GM21526 (cell line): ENCODE measurements at regions not wholly inside any gene's neighbourhood (a gene's known extent, or its start where the extent isn't known, plus 50 kb on each side); places are given as distances from the start of the nearest gene placed in this dataset.

Experiments used
- ATAC-seq: cut with Tn5 transposase; IDR thresholded peaks from one replicate; pipeline ENCODE4 v1.9.1; 2021; ENCODE audit warnings: moderate library complexity; ENCODE audit not compliant: unreplicated experiment, low FRiP score

- ATAC-seq, result no peak
These were observed 249.0 kb downstream of the CRPPA start for GRCh38 chr7:16172366-16172765.

- no peak for ATAC-seq
These were observed 249.4 kb downstream of the CRPPA start for GRCh38 chr7:16171928-16172327.

GRCh38 chr7:16170671-16171070 lies 250.7 kb downstream of the CRPPA start:
- no peak for ATAC-seq

GRCh38 chr7:16169537-16169936 lies 251.8 kb downstream of the CRPPA start:
- no peak for ATAC-seq

- no peak for ATAC-seq
These were observed 253.8 kb downstream of the CRPPA start for GRCh38 chr7:16167526-16167925.

- ATAC-seq, result no peak
These were observed 277.0 kb downstream of the CRPPA start for GRCh38 chr7:16144361-16144760.

- ATAC-seq, result no peak
These were observed 283.4 kb downstream of the CRPPA start for GRCh38 chr7:16137944-16138343.

GRCh38 chr7:16136896-16137295 lies 284.4 kb downstream of the CRPPA start:
- ATAC-seq, result no peak

- ATAC-seq, result no peak
These were observed 285.7 kb downstream of the CRPPA start for GRCh38 chr7:16135658-16136057.

GRCh38 chr7:16130111-16131110 lies 290.9 kb downstream of the CRPPA start:
- ATAC-seq, result no peak

- ATAC-seq, result no peak
These were observed 291.8 kb downstream of the CRPPA start for GRCh38 chr7:16129431-16130110.

GRCh38 chr7:16123117-16123770 lies 298.1 kb downstream of the CRPPA start:
- no peak for ATAC-seq

GRCh38 chr7:16121876-16122390 lies 299.4 kb downstream of the CRPPA start:
- ATAC-seq, result no peak

- no peak for ATAC-seq
These were observed 306.0 kb downstream of the CRPPA start for GRCh38 chr7:16115374-16115773.

GRCh38 chr7:16114633-16115032 lies 306.7 kb downstream of the CRPPA start:
- no peak for ATAC-seq

- ATAC-seq, result no peak
These were observed 307.3 kb downstream of the CRPPA start for GRCh38 chr7:16114071-16114470.

GRCh38 chr7:16113058-16113457 lies 308.3 kb downstream of the CRPPA start:
- no peak for ATAC-seq

GRCh38 chr7:16106869-16107268 lies 314.5 kb downstream of the CRPPA start:
- ATAC-seq, result no peak

GRCh38 chr7:16106300-16106699 lies 315.0 kb downstream of the CRPPA start:
- ATAC-seq, result no peak

- ATAC-seq, result no peak
These were observed 322.0 kb downstream of the CRPPA start for GRCh38 chr7:16099302-16099849.
